ENCODE measurements at regions not wholly inside any gene's neighbourhood (a gene's known extent, or its start where the extent isn't known, plus 50 kb on each side); places are given as distances from the start of the nearest gene placed in this dataset.

DNA sequence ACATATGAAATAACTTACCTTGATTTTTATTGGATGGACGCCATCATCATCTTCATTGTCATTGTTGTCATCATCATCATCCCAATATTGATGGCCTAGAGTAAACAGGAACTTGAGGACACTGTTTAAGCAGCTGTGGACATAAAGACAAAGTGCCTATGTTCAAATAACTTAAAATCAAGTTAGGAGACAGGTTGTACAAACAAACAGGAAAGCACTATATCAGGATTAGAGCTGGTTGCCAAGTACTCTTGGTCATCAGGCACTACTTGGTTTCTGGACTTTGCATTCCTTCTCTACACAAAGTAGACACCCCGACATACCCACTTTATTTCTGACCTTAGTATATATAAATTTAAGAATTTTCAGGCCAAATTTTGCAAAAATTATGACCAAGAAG, 608.6 kb downstream of the KLHL13 start (continued):
- TF ChIP-seq HDGF (IDR thresholded peaks at IDR 0.05) (no peak), ZNF274 (IDR thresholded peaks at IDR 0.05; ENCODE audit: borderline replicate concordance, low read depth, low read length) (no peak), MAFF (IDR thresholded peaks at IDR 0.05; ENCODE audit: low read length) (no peak)
- TF ChIP-seq, protein P1, sequence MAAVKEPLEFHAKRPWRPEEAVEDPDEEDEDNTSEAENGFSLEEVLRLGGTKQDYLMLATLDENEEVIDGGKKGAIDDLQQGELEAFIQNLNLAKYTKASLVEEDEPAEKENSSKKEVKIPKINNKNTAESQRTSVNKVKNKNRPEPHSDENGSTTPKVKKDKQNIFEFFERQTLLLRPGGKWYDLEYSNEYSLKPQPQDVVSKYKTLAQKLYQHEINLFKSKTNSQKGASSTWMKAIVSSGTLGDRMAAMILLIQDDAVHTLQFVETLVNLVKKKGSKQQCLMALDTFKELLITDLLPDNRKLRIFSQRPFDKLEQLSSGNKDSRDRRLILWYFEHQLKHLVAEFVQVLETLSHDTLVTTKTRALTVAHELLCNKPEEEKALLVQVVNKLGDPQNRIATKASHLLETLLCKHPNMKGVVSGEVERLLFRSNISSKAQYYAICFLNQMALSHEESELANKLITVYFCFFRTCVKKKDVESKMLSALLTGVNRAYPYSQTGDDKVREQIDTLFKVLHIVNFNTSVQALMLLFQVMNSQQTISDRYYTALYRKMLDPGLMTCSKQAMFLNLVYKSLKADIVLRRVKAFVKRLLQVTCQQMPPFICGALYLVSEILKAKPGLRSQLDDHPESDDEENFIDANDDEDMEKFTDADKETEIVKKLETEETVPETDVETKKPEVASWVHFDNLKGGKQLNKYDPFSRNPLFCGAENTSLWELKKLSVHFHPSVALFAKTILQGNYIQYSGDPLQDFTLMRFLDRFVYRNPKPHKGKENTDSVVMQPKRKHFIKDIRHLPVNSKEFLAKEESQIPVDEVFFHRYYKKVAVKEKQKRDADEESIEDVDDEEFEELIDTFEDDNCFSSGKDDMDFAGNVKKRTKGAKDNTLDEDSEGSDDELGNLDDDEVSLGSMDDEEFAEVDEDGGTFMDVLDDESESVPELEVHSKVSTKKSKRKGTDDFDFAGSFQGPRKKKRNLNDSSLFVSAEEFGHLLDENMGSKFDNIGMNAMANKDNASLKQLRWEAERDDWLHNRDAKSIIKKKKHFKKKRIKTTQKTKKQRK (IDR thresholded peaks at IDR 0.05; ENCODE audit: borderline replicate concordance, low read depth, low read length), result no peak
- TF ChIP-seq, protein P2, sequence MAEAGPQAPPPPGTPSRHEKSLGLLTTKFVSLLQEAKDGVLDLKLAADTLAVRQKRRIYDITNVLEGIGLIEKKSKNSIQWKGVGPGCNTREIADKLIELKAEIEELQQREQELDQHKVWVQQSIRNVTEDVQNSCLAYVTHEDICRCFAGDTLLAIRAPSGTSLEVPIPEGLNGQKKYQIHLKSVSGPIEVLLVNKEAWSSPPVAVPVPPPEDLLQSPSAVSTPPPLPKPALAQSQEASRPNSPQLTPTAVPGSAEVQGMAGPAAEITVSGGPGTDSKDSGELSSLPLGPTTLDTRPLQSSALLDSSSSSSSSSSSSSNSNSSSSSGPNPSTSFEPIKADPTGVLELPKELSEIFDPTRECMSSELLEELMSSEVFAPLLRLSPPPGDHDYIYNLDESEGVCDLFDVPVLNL (CRISPR knock-in tag; IDR thresholded peaks at IDR 0.05; ENCODE audit: low read depth), result no peak

DNA sequence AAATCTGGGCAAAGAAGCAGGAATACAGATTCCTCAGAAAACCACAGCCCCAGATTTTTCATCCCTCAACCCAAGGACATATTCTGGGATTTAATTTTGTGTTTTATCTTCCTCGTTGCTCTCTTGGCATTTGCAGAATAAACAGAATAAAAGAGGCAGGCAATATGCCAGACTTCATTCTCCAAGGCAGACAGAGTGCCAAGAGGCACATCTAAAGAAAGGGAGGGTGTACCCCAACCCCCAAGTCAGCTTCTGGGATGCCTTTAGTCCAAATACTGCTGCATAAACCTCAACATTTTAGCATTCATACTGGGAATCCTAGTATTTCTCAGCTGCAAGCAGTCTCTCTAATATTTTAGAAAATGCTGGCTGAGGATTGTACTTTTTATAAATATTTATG, 629.2 kb downstream of the KLHL13 start:
- BruUV-seq (replicated peaks), result no TSS peak
- H3K4me1 ChIP-seq (replicated peaks in 1 of 2; ENCODE audit: control insufficient read depth in 2 of 2, insufficient read depth in 2 of 2, low read length in 2 of 2), result no peaks in the 10 kb centered on the region
- no peak overlapping the region for H3K4me3 ChIP-seq
- H3K9ac ChIP-seq (ENCODE audit: insufficient read depth in 1 of 2, low read depth in 2 of 2, low read length in 2 of 2), result no peak overlapping the region
- H2AFZ ChIP-seq (ENCODE audit: low read depth, low read length), result no peak overlapping the region
- no peaks in the 10 kb centered on the region for H3K36me3 ChIP-seq (ENCODE audit: control insufficient read depth, insufficient read depth, low read length)
- in situ Hi-C loops (cut with MboI), result no loop called here
- ATAC-seq (no peak), DNase-seq (ENCODE audit: extremely low read depth in 1 of 4, low spot score in 3 of 4) (no peak), FAIRE-seq (no peak)
- ChIA-PET CTCF (ENCODE audit: low intra/inter-chr PET ratio) (no interaction called here), POLR2A (no interaction called here)
- no peaks in the 10 kb centered on the region for H3K9me3 ChIP-seq (replicated peaks; ENCODE audit: control insufficient read depth, insufficient read depth, low read depth, low read length)
- no peaks in the 10 kb centered on the region for H3K27me3 ChIP-seq (ENCODE audit: control insufficient read depth in 2 of 2, insufficient read depth in 2 of 2, low read length in 2 of 2)
- H3K4me2 ChIP-seq (ENCODE audit: insufficient read depth, low read length), result no peak overlapping the region
- no peak overlapping the region for H3K27ac ChIP-seq (ENCODE audit: extremely low read depth, low read depth, low read length)
- no peaks in the 10 kb centered on the region for H3K9me1 ChIP-seq (ENCODE audit: control insufficient read depth, insufficient read depth, low read length)
- intact Hi-C loops (cut with micrococcal nuclease), result no loop called here
- H3K79me2 ChIP-seq (ENCODE audit: control insufficient read depth, insufficient read depth, low read length), result no peaks in the 10 kb centered on the region
- TF ChIP-seq, protein P3, sequence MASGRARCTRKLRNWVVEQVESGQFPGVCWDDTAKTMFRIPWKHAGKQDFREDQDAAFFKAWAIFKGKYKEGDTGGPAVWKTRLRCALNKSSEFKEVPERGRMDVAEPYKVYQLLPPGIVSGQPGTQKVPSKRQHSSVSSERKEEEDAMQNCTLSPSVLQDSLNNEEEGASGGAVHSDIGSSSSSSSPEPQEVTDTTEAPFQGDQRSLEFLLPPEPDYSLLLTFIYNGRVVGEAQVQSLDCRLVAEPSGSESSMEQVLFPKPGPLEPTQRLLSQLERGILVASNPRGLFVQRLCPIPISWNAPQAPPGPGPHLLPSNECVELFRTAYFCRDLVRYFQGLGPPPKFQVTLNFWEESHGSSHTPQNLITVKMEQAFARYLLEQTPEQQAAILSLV (tag; IDR thresholded peaks at IDR 0.05), result no peak
- TF ChIP-seq ZNF175 (CRISPR knock-in tag; IDR thresholded peaks at IDR 0.05; ENCODE audit: low read depth) (no peak), IFI16 (CRISPR knock-in tag; IDR thresholded peaks at IDR 0.05) (no peak), MCM2 (IDR thresholded peaks at IDR 0.05; ENCODE audit: low read depth) (no peak)
- no CpG with 5 or more reads among the region's 1 CpG for WGBS (ENCODE audit: insufficient coverage, low coverage, missing lambda C conversion rate)
- no peaks in the 10 kb centered on the region for H4K20me1 ChIP-seq (replicated peaks; ENCODE audit: control insufficient read depth, insufficient read depth, low read length)
